BJ (cell line): ENCODE measurements at regions not wholly inside any gene's neighbourhood (a gene's known extent, or its start where the extent isn't known, plus 50 kb on each side); places are given as distances from the start of the nearest gene placed in this dataset.

Source experiments
- CTCF ChIA-PET: fragments of 350-600 bp; formaldehyde crosslinking; extraction: SDS; loops from one replicate; lab custom pipeline; 2021; ENCODE audit warnings: antibody characterized with exemption, inconsistent platforms; lab: Yijun Ruan, JAX
- POLR2A ChIA-PET: fragments of 300-600 bp; sonication (Branson Sonifier 250); formaldehyde crosslinking; extraction: SDS; loops from one replicate; lab custom pipeline; 2021; ENCODE audit warnings: antibody characterized with exemption; lab: Charles Lee
- DNase-seq: peaks from one replicate; pipeline ENCODE4 v3.0.0-alpha.2; 2011; ENCODE audit warnings: low read depth
- H3K27me3 ChIP-seq: 2 replicates; pipeline ENCODE4 v1.6.0; 2011; ENCODE audit warnings: low read length; ENCODE audit not compliant: control insufficient read depth, insufficient read depth
- H3K36me3 ChIP-seq: 2 replicates; pipeline ENCODE4 v1.5.1; 2011; ENCODE audit warnings: low read length; ENCODE audit not compliant: control insufficient read depth, insufficient read depth
- H3K4me3 ChIP-seq: 2 replicates; pipeline ENCODE4 v1.5.1; 2011; ENCODE audit warnings: low read depth, mild to moderate bottlenecking, control low read depth, low read length
- TF ChIP-seq, protein P1 (sequence below): IDR thresholded peaks from 2 replicates; pipeline ENCODE4 v1.5.1; 2011; ENCODE audit warnings: low read depth, mild to moderate bottlenecking, control low read depth, inconsistent platforms, low read length, moderate library complexity; ENCODE audit not compliant: insufficient read depth

DNA sequence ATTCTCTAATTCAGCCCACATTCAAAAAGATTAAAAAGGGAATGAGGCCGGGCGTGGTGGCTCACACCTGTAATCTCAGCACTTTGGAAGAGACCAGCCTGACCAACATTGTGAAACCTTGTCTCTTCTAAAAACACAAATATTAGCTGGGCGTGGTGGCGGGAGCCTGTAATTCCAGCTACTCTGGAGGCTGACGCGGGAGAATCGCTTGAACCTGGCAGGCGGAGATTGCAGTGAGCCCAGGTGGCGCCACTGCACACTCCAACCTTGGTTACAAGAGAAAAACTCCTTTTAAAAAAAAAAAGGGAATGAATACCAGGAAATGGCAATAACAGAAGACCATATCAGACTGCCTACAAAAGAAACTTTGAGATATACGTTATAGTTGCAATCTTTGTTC lies 1244.5 kb downstream of the PCDH9 start:
- no peaks in the 10 kb centered on the region for H3K36me3 ChIP-seq
- DNase-seq: no peak
- H3K27me3 ChIP-seq: no peaks in the 10 kb centered on the region
- H3K4me3 ChIP-seq: no peak overlapping the region
- CTCF ChIA-PET: no interaction called here
- POLR2A ChIA-PET: no interaction called here
- TF ChIP-seq, protein P1, sequence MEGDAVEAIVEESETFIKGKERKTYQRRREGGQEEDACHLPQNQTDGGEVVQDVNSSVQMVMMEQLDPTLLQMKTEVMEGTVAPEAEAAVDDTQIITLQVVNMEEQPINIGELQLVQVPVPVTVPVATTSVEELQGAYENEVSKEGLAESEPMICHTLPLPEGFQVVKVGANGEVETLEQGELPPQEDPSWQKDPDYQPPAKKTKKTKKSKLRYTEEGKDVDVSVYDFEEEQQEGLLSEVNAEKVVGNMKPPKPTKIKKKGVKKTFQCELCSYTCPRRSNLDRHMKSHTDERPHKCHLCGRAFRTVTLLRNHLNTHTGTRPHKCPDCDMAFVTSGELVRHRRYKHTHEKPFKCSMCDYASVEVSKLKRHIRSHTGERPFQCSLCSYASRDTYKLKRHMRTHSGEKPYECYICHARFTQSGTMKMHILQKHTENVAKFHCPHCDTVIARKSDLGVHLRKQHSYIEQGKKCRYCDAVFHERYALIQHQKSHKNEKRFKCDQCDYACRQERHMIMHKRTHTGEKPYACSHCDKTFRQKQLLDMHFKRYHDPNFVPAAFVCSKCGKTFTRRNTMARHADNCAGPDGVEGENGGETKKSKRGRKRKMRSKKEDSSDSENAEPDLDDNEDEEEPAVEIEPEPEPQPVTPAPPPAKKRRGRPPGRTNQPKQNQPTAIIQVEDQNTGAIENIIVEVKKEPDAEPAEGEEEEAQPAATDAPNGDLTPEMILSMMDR: no peak

DNA sequence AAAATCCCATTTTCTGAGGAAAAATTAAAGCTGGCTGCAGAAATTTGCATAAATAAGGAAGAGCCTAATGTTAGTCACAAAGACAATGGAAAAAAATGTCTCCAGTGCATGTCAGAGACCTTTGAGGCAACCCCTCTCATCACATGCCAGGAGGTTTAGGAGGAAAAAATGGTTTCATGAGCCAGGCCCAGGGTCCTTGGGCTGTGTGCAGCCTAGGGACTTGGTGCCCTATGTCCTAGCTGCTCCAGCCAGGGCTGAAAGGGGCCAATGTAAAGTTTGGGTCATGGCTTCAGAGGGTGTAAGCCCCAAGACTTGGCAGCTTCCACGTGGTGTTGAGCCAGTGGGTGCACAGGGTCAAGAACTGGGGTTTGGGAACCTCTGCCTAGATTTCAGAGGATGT lies 1252.6 kb downstream of the PCDH9 start:
- no peaks in the 10 kb centered on the region for H3K36me3 ChIP-seq
- no peak overlapping the region for H3K4me3 ChIP-seq
- TF ChIP-seq, protein P1: no peak
- POLR2A ChIA-PET: no interaction called here
- CTCF ChIA-PET: no interaction called here
- no peaks in the 10 kb centered on the region for H3K27me3 ChIP-seq
- no peak for DNase-seq

DNA sequence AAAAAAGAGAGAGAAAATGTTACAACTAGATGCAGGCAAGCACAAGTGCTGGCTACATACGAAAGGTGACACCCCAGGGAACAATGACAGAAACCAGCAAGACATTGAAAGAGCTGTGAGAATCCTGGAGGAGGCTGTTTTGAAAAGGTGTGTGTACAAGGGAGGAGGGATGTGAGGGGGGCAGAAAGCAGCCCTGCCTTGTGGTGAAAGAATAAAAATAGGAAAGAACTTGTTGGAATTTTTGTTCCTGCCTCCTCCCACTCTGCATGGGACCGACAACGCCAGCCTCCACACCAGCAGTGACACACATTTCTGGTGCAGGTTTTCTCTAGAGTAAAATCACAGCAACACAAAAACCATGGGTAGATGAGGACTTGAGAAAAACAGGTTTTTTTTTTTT lies 1258.6 kb downstream of the PCDH9 start:
- H3K4me3 ChIP-seq: no peak overlapping the region
- TF ChIP-seq, protein P1: no peak
- no peaks in the 10 kb centered on the region for H3K27me3 ChIP-seq
- POLR2A ChIA-PET: no interaction called here
- DNase-seq: no peak
- H3K36me3 ChIP-seq: no peaks in the 10 kb centered on the region
- CTCF ChIA-PET: interaction anchor here (0.6 kb wide), 2 partner anchors 150 to 179 kb away, joined by 3 read pairs; no protein-coding TSS in a partner anchor

DNA sequence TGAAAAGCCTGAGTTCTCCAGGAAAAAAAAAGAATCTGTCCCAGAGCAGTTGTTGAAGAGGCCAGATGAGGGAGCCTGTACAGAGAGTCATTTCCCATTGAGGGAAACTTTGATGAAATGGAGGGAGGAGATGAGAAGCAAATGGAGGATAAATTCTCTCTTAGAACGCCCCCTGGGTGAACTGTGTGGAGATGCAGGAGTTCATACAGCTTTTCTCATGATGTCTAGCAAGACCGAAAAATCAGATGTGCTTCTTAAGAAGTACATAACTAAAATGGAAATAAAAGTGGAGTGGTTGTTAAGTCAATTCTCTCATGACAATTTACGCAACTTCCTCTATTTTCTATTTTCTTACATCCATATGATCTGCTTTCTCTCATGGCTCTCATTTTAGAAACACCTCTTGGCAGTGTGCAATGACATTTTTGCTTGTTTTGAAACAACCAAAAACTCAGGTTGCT lies 1263.1 kb downstream of the PCDH9 start:
- TF ChIP-seq, protein P1: peak; percentile 33; the same call in 1 of the 2 replicates
- Histone ChIP-seq H3K27me3 (no peaks in the 10 kb centered on the region), H3K36me3 (no peaks in the 10 kb centered on the region), H3K4me3 (no peak overlapping the region)
- ChIA-PET POLR2A (no interaction called here), CTCF (no interaction called here)
- DNase-seq: no peak

DNA sequence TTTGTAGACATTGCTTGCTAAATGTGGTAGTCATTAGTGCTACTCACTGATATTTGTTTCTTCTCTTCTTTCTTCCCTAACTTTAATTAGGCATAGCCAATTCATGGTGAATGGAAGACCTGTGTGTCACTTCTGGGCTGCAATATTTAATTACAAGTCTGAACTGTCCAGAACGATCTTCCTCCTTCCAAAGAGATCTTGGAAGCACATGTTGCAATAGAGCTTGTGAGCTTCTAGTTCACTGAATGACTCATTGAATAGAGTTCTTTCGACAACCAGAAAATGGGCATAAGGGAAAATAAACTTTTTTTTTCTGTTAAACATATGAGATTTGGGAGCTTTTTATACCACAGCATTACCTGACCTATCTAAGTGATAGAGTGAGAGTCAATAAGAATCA lies 1264.6 kb downstream of the PCDH9 start:
- TF ChIP-seq, protein P1: no peak
- no peak overlapping the region for H3K4me3 ChIP-seq
- POLR2A ChIA-PET: no interaction called here
- CTCF ChIA-PET: no interaction called here
- no peaks in the 10 kb centered on the region for H3K36me3 ChIP-seq
- no peaks in the 10 kb centered on the region for H3K27me3 ChIP-seq
- no peak for DNase-seq
